CD14-positive monocyte (primary cell): ENCODE measurements at regions not wholly inside any gene's neighbourhood (a gene's known extent, or its start where the extent isn't known, plus 50 kb on each side); places are given as distances from the start of the nearest gene placed in this dataset.

Experiments
- DNase-seq, 3 donors: peaks; one replicate each; pipeline ENCODE4 v3.0.0-alpha.2; 2011 to 2022
- H2AFZ ChIP-seq: 2 replicates; pipeline ENCODE4 v1.6.0; 2012; ENCODE audit warnings: mild to moderate bottlenecking, low read depth, low read length, inconsistent platforms; ENCODE audit not compliant: insufficient read depth, poor library complexity, severe bottlenecking
- H3K27ac ChIP-seq, 2 donors: 1 replicate in 1 of 2; 2 replicates in 1 of 2; pipeline ENCODE4 v1.5.1; 2012 to 2013; ENCODE audit warnings: low read length in 2 of 2, control low read depth in 1 of 2, inconsistent platforms in 1 of 2, low read depth in 1 of 2, mild to moderate bottlenecking in 1 of 2
- H3K27me3 ChIP-seq, 2 donors: one replicate each; pipeline versions ENCODE4 v1.6.0 to v1.6.1; 2011 to 2013; ENCODE audit warnings: low read length in 2 of 2; ENCODE audit not compliant: control insufficient read depth in 2 of 2, insufficient read depth in 2 of 2
- H3K36me3 ChIP-seq, 2 donors: replicated peaks in 1 of 2; 1 replicate in 1 of 2; 2 replicates in 1 of 2; pipeline versions ENCODE4 v1.5.1 to v1.6.1; 2012 to 2013; ENCODE audit warnings: low read length in 2 of 2, control low read depth in 1 of 2, inconsistent platforms in 1 of 2, mild to moderate bottlenecking in 1 of 2; ENCODE audit not compliant: insufficient read depth in 2 of 2, control insufficient read depth in 1 of 2
- H3K4me1 ChIP-seq, 2 donors: 1 replicate in 1 of 2; 2 replicates in 1 of 2; pipeline versions ENCODE4 v1.5.1 to v1.6.1; 2012 to 2013; ENCODE audit warnings: low read length in 2 of 2, control low read depth in 1 of 2, inconsistent platforms in 1 of 2, mild to moderate bottlenecking in 1 of 2, moderate library complexity in 1 of 2; ENCODE audit not compliant: insufficient read depth in 2 of 2, control insufficient read depth in 1 of 2
- H3K4me2 ChIP-seq: replicated peaks from 2 replicates; pipeline ENCODE3; 2012; ENCODE audit warnings: low read length, moderate library complexity, mild to moderate bottlenecking; ENCODE audit not compliant: poor library complexity, severe bottlenecking; ENCODE audit errors: extremely low read depth
- H3K4me3 ChIP-seq, 3 experiments: fragments of 200-600 bp in 1 of 3; sonication (generic) in 1 of 3; replicated peaks in 1 of 3; 1 replicate in 2 of 3; 2 replicates in 1 of 3; pipeline ENCODE4 v1.5.1; 2011 to 2013; ENCODE audit warnings: low read length in 3 of 3, mild to moderate bottlenecking in 3 of 3, control low read depth in 2 of 3, low read depth in 2 of 3, inconsistent platforms in 1 of 3, moderate library complexity in 1 of 3
- H3K79me2 ChIP-seq: 2 replicates; pipeline ENCODE4 v1.6.0; 2012; ENCODE audit warnings: mild to moderate bottlenecking, control low read depth, inconsistent platforms, low read length, moderate library complexity; ENCODE audit not compliant: insufficient read depth
- H3K9ac ChIP-seq: 2 replicates; pipeline ENCODE4 v1.6.0; 2017; ENCODE audit warnings: low read length, mild to moderate bottlenecking; ENCODE audit not compliant: insufficient read depth, poor library complexity, severe bottlenecking
- H3K9me3 ChIP-seq, 2 donors: replicated peaks in 1 of 2; 1 replicate in 1 of 2; 2 replicates in 1 of 2; pipeline versions ENCODE4 v1.5.1 to v1.6.1; 2012 to 2013; ENCODE audit warnings: low read length in 2 of 2, control low read depth in 1 of 2; ENCODE audit not compliant: control insufficient read depth in 1 of 2, insufficient read depth in 1 of 2
- H4K20me1 ChIP-seq: 2 replicates; pipeline ENCODE4 v1.6.0; 2012; ENCODE audit warnings: mild to moderate bottlenecking, low read length, control low read depth, moderate library complexity; ENCODE audit not compliant: insufficient read depth
- H3K27ac Mint-ChIP-seq, 7 donors: one replicate each; pipeline ENCODE4 v1.8.0; 2020; ENCODE audit warnings: mild to moderate bottlenecking in 7 of 7, mixed read lengths in 7 of 7, moderate library complexity in 6 of 7, inconsistent platforms in 2 of 7
- H3K27me3 Mint-ChIP-seq, 3 donors: one replicate each; pipeline ENCODE4 v1.8.0; 2021 to 2022; ENCODE audit warnings: low read depth in 3 of 3, mild to moderate bottlenecking in 3 of 3, mixed read lengths in 3 of 3, moderate library complexity in 3 of 3, inconsistent platforms in 1 of 3
- H3K36me3 Mint-ChIP-seq, 2 donors: one replicate each; pipeline ENCODE4 v1.8.0; 2020; ENCODE audit warnings: mixed read lengths in 2 of 2, inconsistent platforms in 1 of 2, mild to moderate bottlenecking in 1 of 2
- H3K4me1 Mint-ChIP-seq: one replicate; pipeline ENCODE4 v1.8.0; 2020; ENCODE audit warnings: mild to moderate bottlenecking, mixed read lengths
- H3K4me3 Mint-ChIP-seq, 2 donors: one replicate each; pipeline ENCODE4 v1.8.0; 2020; ENCODE audit warnings: mild to moderate bottlenecking in 2 of 2, mixed read lengths in 2 of 2, moderate library complexity in 1 of 2
- H3K9me3 Mint-ChIP-seq, 7 donors: one replicate each; pipeline ENCODE4 v1.8.0; 2020 to 2022; ENCODE audit warnings: mixed read lengths in 7 of 7, mild to moderate bottlenecking in 6 of 7, moderate library complexity in 6 of 7, inconsistent platforms in 2 of 7
- WGBS: methylation state at CpG from one replicate; pipeline ENCODE4 v1.1.5; 2013; ENCODE audit warnings: missing lambda C conversion rate; ENCODE audit not compliant: insufficient coverage; 5-methylcytosine and 5-hydroxymethylcytosine counted together
- intact Hi-C, 2 donors: fragments of 100-400 bp; cut with micrococcal nuclease; formaldehyde crosslinking; loops; one replicate each; pipeline versions ENCODE4 v1.15.0 to v1.15.1; 2023
- TF ChIP-seq, protein P1 (sequence below): fragments of 200-600 bp; IDR thresholded peaks from one replicate; pipeline ENCODE4 v1.8.0; 2022; ENCODE audit warnings: antibody characterized with exemption, mild to moderate bottlenecking

DNA sequence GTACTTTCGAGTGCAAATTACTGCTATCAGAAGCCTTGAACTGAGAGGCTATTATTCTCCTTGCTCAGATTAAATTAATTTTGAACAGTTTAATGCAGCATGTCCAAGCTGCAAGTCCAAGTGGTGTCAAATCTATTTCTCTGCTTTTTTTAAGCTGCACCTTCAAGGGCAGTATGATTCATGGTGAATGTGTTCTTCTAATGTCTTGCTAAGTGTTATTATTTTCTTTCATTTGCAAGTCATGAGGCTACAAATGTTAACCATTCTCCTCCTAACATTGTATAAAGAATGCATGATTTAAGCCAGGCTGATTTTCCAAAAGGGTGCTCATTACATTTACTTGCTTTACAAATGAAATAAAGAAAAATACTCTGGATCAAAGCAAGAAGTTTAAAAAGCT is 200.4 kb downstream of the TEX13C start:
- Mint-ChIP-seq H3K27me3 (peaks cover 0 to 2% (median 0%) of the 10 kb centered on the region in 3 donors), H3K27ac (no peak overlapping the region), H3K9me3 (no peaks in the 10 kb centered on the region), H3K4me3 (no peak overlapping the region), H3K36me3 (no peaks in the 10 kb centered on the region), H3K4me1 (no peaks in the 10 kb centered on the region)
- no peaks in the 10 kb centered on the region for H4K20me1 ChIP-seq
- H3K9me3 ChIP-seq = no peaks in the 10 kb centered on the region
- no peak overlapping the region for H3K4me2 ChIP-seq
- no peak overlapping the region for H3K27ac ChIP-seq
- H3K79me2 ChIP-seq = no peaks in the 10 kb centered on the region
- H3K36me3 ChIP-seq = no peaks in the 10 kb centered on the region
- no peaks in the 10 kb centered on the region for H3K27me3 ChIP-seq
- no peak for DNase-seq
- intact Hi-C loops = no loop called here
- no peak overlapping the region for H3K4me3 ChIP-seq
- no peaks in the 10 kb centered on the region for H3K4me1 ChIP-seq
- no peak overlapping the region for H2AFZ ChIP-seq
- no peak overlapping the region for H3K9ac ChIP-seq
- TF ChIP-seq, protein P1, sequence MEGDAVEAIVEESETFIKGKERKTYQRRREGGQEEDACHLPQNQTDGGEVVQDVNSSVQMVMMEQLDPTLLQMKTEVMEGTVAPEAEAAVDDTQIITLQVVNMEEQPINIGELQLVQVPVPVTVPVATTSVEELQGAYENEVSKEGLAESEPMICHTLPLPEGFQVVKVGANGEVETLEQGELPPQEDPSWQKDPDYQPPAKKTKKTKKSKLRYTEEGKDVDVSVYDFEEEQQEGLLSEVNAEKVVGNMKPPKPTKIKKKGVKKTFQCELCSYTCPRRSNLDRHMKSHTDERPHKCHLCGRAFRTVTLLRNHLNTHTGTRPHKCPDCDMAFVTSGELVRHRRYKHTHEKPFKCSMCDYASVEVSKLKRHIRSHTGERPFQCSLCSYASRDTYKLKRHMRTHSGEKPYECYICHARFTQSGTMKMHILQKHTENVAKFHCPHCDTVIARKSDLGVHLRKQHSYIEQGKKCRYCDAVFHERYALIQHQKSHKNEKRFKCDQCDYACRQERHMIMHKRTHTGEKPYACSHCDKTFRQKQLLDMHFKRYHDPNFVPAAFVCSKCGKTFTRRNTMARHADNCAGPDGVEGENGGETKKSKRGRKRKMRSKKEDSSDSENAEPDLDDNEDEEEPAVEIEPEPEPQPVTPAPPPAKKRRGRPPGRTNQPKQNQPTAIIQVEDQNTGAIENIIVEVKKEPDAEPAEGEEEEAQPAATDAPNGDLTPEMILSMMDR = no peak
- no CpG with 5 or more reads among the region's 1 CpG for WGBS

DNA sequence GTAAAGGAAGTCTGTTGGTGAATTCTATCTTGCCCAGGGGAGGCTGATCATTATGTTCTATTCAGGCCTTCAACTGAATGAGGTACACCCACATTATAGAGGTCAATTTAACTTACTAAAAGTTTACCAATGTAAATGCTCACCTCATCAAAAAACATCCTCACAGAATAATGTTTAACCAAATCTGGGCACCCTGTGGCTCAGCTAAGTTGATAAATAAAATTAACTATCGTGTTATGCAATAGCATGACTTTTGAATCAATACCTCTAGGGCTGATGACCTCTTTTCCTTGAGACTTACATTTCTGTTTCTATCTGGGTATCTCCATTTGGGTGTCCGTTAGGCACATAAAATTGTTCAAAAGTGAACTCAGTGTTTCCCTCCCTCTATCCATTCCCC is 203.1 kb downstream of the TEX13C start:
- Mint-ChIP-seq H3K4me1 (no peaks in the 10 kb centered on the region), H3K9me3 (peaks cover 0 to 2% (median 0%) of the 10 kb centered on the region in 7 donors), H3K36me3 (no peaks in the 10 kb centered on the region), H3K27me3 (peaks cover 0 to 4% (median 0%) of the 10 kb centered on the region in 3 donors), H3K27ac (no peak overlapping the region), H3K4me3 (no peak overlapping the region)
- Histone ChIP-seq H4K20me1 (no peaks in the 10 kb centered on the region), H3K27me3 (no peaks in the 10 kb centered on the region), H3K9me3 (no peaks in the 10 kb centered on the region), H3K9ac (no peak overlapping the region), H3K36me3 (no peaks in the 10 kb centered on the region), H2AFZ (no peak overlapping the region), H3K4me3 (no peak overlapping the region), H3K27ac (no peak overlapping the region), H3K79me2 (no peaks in the 10 kb centered on the region), H3K4me1 (no peaks in the 10 kb centered on the region), H3K4me2 (no peak overlapping the region)
- intact Hi-C loops = no loop called here
- TF ChIP-seq, protein P1 = no peak
- no peak for DNase-seq
- no CpG with 5 or more reads among the region's 2 CpGs for WGBS
